ENCODE measurements at regions not wholly inside any gene's neighbourhood (a gene's known extent, or its start where the extent isn't known, plus 50 kb on each side); places are given as distances from the start of the nearest gene placed in this dataset.
"Not testable (repeated sequence)": the region's sequence is repeated elsewhere in the genome, so short reads cannot be mapped to it uniquely, and the experiment has no call there.

DNA sequence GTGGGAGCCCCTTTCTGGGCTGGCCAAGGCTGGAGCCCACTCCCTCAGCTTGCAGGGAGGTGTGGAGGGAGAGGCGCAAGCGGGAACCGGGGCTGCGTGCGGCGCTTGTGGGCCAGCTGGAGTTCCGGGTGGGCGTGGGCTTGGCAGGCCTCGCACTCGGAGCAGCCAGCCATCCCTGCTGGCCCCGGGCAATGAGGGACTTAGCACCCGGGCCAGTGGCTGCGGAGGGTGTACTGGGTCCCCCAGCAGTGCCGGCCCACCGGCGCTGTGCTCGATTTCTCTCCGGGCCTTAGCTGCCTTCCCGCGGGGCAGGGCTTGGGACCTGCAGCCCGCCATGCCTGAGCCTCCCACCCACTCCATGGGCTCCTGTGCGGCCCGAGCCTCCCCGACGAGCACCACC, 207.7 kb downstream of the EBLN2 start:
- not testable (repeated sequence) for H3K9me3 ChIP-seq (ENCODE audit: control insufficient read depth, low read depth, low read length); H2BK20ac ChIP-seq (ENCODE audit: low read depth, low read length, poor library complexity, severe bottlenecking); H3K27me3 Mint-ChIP-seq (ENCODE audit: low read depth); H2AFZ ChIP-seq (ENCODE audit: low read length); H3K56ac ChIP-seq (ENCODE audit: insufficient read length, low read depth, low read length); H2BK15ac ChIP-seq (ENCODE audit: low read depth, low read length); H4K5ac ChIP-seq (ENCODE audit: insufficient read length, low read depth, low read length); H3K23me2 ChIP-seq (ENCODE audit: insufficient read length, low read depth, low read length, poor library complexity, severe bottlenecking); H3T11ph ChIP-seq (ENCODE audit: low read length); H4K91ac ChIP-seq (ENCODE audit: insufficient read length, low read depth, low read length); H3K14ac ChIP-seq (ENCODE audit: insufficient read depth, low read length); H3K4me2 ChIP-seq (ENCODE audit: insufficient read depth, insufficient read length, low read length); H4K20me1 ChIP-seq (ENCODE audit: control insufficient read depth, insufficient read depth, insufficient read length); H3K27ac Mint-ChIP-seq; DNase-seq; H3K18ac ChIP-seq (ENCODE audit: insufficient read length, low read depth, low read length); H3K36me3 Mint-ChIP-seq (ENCODE audit: insufficient read depth in 1 of 3, low read depth in 3 of 3); H2BK120ac ChIP-seq (ENCODE audit: low read depth, low read length, poor library complexity, severe bottlenecking); H3K4me1 Mint-ChIP-seq; H3K4me1 ChIP-seq (ENCODE audit: insufficient read depth, low read length); H3K9ac ChIP-seq (ENCODE audit: extremely low read depth, insufficient read length, low read length); H3K4ac ChIP-seq (ENCODE audit: low read depth, low read length); H3K79me2 ChIP-seq (ENCODE audit: insufficient read depth, low read length); H2BK5ac ChIP-seq (ENCODE audit: insufficient read length, low read length); H3K9me3 Mint-ChIP-seq; H2BK12ac ChIP-seq (ENCODE audit: insufficient read length, low read depth, low read length); H3K4me3 Mint-ChIP-seq; H2AK5ac ChIP-seq (ENCODE audit: insufficient read length, low read length); H3K23ac ChIP-seq (ENCODE audit: insufficient read length, low read depth, low read length); H3K27me3 ChIP-seq (ENCODE audit: insufficient read depth, low read length); H3K79me1 ChIP-seq (ENCODE audit: insufficient read depth, low read depth, low read length, poor library complexity, severe bottlenecking); H4K8ac ChIP-seq (replicated peaks; ENCODE audit: insufficient read length, low read depth, low read length); H3K27ac ChIP-seq (ENCODE audit: insufficient read length, low read depth, low read length)
- WGBS (ENCODE audit: extremely low coverage, insufficient read length, low lambda C conversion rate): no CpG with 5 or more reads among the region's 25 CpGs
